IMR-90 (cell line): ENCODE measurements at regions not wholly inside any gene's neighbourhood (a gene's known extent, or its start where the extent isn't known, plus 50 kb on each side); places are given as distances from the start of the nearest gene placed in this dataset.

ENCODE experiments used
- ATAC-seq: fragments of 200-7000 bp; cut with Tn5 transposase; 2 replicates; pipeline ENCODE4 v1.9.1; 2020; ENCODE audit warnings: low read depth, mild to moderate bottlenecking, moderate library complexity
- BruUV-seq: library from RNA; stranded (reverse); fragments of 400-500 nt; replicated peaks from 2 replicates; lab custom pipeline; 2021; lab: Mats Ljungman, UMichigan
- CTCF ChIA-PET: fragments of 300-600 bp; formaldehyde crosslinking; extraction: SDS; loops from one replicate; lab custom pipeline; 2021; ENCODE audit warnings: antibody characterized with exemption; lab: Yijun Ruan, JAX
- POLR2A ChIA-PET: fragments of 300-600 bp; sonication (Branson Sonifier 250); formaldehyde crosslinking; loops from one replicate; lab custom pipeline; 2022; ENCODE audit warnings: antibody characterized with exemption; ENCODE audit not compliant: unreplicated experiment; lab: Charles Lee
- DNase-seq: peaks from one replicate; pipeline ENCODE4 v3.0.0; 2013
- H2AFZ ChIP-seq: replicated peaks from 2 replicates; pipeline ENCODE3; 2013; ENCODE audit warnings: low read length, mild to moderate bottlenecking; ENCODE audit not compliant: poor library complexity
- H2AK5ac ChIP-seq: 2 replicates; pipeline ENCODE4 v1.6.1; 2013; ENCODE audit warnings: low read depth, low read length, inconsistent platforms
- H2AK9ac ChIP-seq: replicated peaks from 2 replicates; pipeline ENCODE3; 2013; ENCODE audit warnings: mild to moderate bottlenecking, low read depth, low read length, moderate library complexity; ENCODE audit not compliant: poor library complexity
- H2BK120ac ChIP-seq: 2 replicates; pipeline ENCODE4 v1.6.1; 2013; ENCODE audit warnings: low read depth, low read length, inconsistent platforms
- H2BK15ac ChIP-seq: 3 replicates; pipeline ENCODE4 v1.6.1; 2013; ENCODE audit warnings: low read depth, low read length, inconsistent platforms
- H2BK20ac ChIP-seq: 2 replicates; pipeline ENCODE4 v1.6.1; 2013; ENCODE audit warnings: low read depth, mild to moderate bottlenecking, inconsistent platforms, low read length, moderate library complexity
- H2BK5ac ChIP-seq: 2 replicates; pipeline ENCODE4 v1.6.1; 2013; ENCODE audit warnings: mild to moderate bottlenecking, low read depth, low read length, inconsistent platforms; ENCODE audit not compliant: poor library complexity, severe bottlenecking
- H3K14ac ChIP-seq: replicated peaks from 2 replicates; pipeline ENCODE4 v1.6.1; 2013; ENCODE audit warnings: low read depth, low read length, inconsistent platforms
- H3K18ac ChIP-seq: 2 replicates; pipeline ENCODE4 v1.6.1; 2013; ENCODE audit warnings: low read depth, low read length, control low read depth
- H3K23ac ChIP-seq: 2 replicates; pipeline ENCODE4 v1.6.1; 2013; ENCODE audit warnings: low read depth, low read length, inconsistent platforms
- H3K27ac ChIP-seq: 2 replicates; pipeline ENCODE4 v1.5.1; 2013; ENCODE audit warnings: mild to moderate bottlenecking, control low read depth, low read length; ENCODE audit not compliant: insufficient read depth
- H3K27me3 ChIP-seq: 2 replicates; pipeline ENCODE4 v1.6.1; 2013; ENCODE audit warnings: low read length; ENCODE audit not compliant: control insufficient read depth, insufficient read depth
- H3K36me3 ChIP-seq: 2 replicates; pipeline ENCODE4 v1.6.1; 2013; ENCODE audit warnings: low read length, mixed read lengths; ENCODE audit not compliant: control insufficient read depth, insufficient read depth
- H3K4ac ChIP-seq: 2 replicates; pipeline ENCODE4 v1.6.1; 2013; ENCODE audit warnings: low read depth, low read length, inconsistent platforms
- H3K4me1 ChIP-seq: 2 replicates; pipeline ENCODE4 v1.6.1; 2013; ENCODE audit warnings: low read length, mixed read lengths; ENCODE audit not compliant: control insufficient read depth, insufficient read depth
- H3K4me2 ChIP-seq: 2 replicates; pipeline ENCODE4 v1.6.1; 2013; ENCODE audit warnings: low read depth, mild to moderate bottlenecking, control low read depth, low read length, moderate library complexity
- H3K4me3 ChIP-seq: 2 replicates; pipeline ENCODE4 v1.5.1; 2013; ENCODE audit warnings: low read depth, mild to moderate bottlenecking, control low read depth, low read length, moderate library complexity; ENCODE audit not compliant: insufficient read depth
- H3K56ac ChIP-seq: 2 replicates; pipeline ENCODE4 v1.6.1; 2013; ENCODE audit warnings: low read length, inconsistent platforms; ENCODE audit not compliant: insufficient read depth; ENCODE audit errors: extremely low read depth
- H3K79me1 ChIP-seq, 2 experiments: 2 replicates each; pipeline ENCODE4 v1.6.1; 2013; ENCODE audit warnings: low read length in 2 of 2, inconsistent platforms in 1 of 2, low read depth in 1 of 2
- H3K9ac ChIP-seq: 2 replicates; pipeline ENCODE4 v1.6.1; 2013; ENCODE audit warnings: low read depth, low read length, control low read depth
- H3K9me1 ChIP-seq: 2 replicates; pipeline ENCODE4 v1.6.1; 2013; ENCODE audit warnings: low read length, inconsistent platforms; ENCODE audit not compliant: insufficient read depth
- H3K9me3 ChIP-seq: 2 replicates; pipeline ENCODE4 v1.6.1; 2013; ENCODE audit warnings: low read length; ENCODE audit not compliant: control insufficient read depth, insufficient read depth
- H4K20me1 ChIP-seq: 2 replicates; pipeline ENCODE4 v1.6.1; 2013; ENCODE audit warnings: low read length, inconsistent platforms; ENCODE audit not compliant: insufficient read depth
- H4K5ac ChIP-seq: 2 replicates; pipeline ENCODE4 v1.6.1; 2013; ENCODE audit warnings: mild to moderate bottlenecking, low read depth, low read length, control low read depth
- H4K8ac ChIP-seq, 2 experiments: 2 replicates each; pipeline ENCODE4 v1.6.1; 2013; ENCODE audit warnings: low read depth in 2 of 2, low read length in 2 of 2, control low read depth in 1 of 2, inconsistent platforms in 1 of 2
- H4K91ac ChIP-seq: 2 replicates; pipeline ENCODE4 v1.6.1; 2013; ENCODE audit warnings: low read depth, low read length, inconsistent platforms; ENCODE audit not compliant: insufficient read depth
- BHLHE40 ChIP-seq: fragments of 150-350 bp; IDR thresholded peaks from 2 replicates; pipeline ENCODE4 v1.6.1; 2016; ENCODE audit warnings: mild to moderate bottlenecking, low read depth, low read length
- CEBPB ChIP-seq: IDR thresholded peaks from 2 replicates; pipeline ENCODE4 v1.6.1; 2012; ENCODE audit warnings: low read depth, low read length, improper control_type of control experiment
- CHD1 ChIP-seq: IDR thresholded peaks from 2 replicates; pipeline ENCODE4 v1.6.1; 2012; ENCODE audit warnings: low read depth, low read length, improper control_type of control experiment
- CTCF ChIP-seq: conservative IDR thresholded peaks from 2 replicates; pipeline ENCODE4 v1.5.1; 2012; ENCODE audit warnings: mild to moderate bottlenecking, low read depth, low read length, improper control_type of control experiment
- ELK1 ChIP-seq: fragments of 150-350 bp; IDR thresholded peaks from 2 replicates; pipeline ENCODE4 v1.6.1; 2016; ENCODE audit warnings: low read depth, mild to moderate bottlenecking, low read length, moderate library complexity, borderline replicate concordance
- FOS ChIP-seq: fragments of 150-350 bp; IDR thresholded peaks from 2 replicates; pipeline ENCODE4 v1.6.1; 2016; ENCODE audit warnings: low read depth, low read length
- MAFK ChIP-seq: IDR thresholded peaks from 2 replicates; pipeline ENCODE4 v1.6.1; 2012; ENCODE audit warnings: low read depth, low read length, improper control_type of control experiment
- MAZ ChIP-seq: IDR thresholded peaks from 2 replicates; pipeline ENCODE4 v1.6.1; 2012; ENCODE audit warnings: low read depth, mild to moderate bottlenecking, low read length, improper control_type of control experiment, moderate library complexity, borderline replicate concordance
- MXI1 ChIP-seq: IDR thresholded peaks from 2 replicates; pipeline ENCODE4 v1.6.1; 2012; ENCODE audit warnings: low read depth, mild to moderate bottlenecking, low read length, moderate library complexity, borderline replicate concordance
- NFE2L2 ChIP-seq: fragments of 150-350 bp; IDR thresholded peaks from 2 replicates; pipeline ENCODE4 v1.6.1; 2016; ENCODE audit warnings: low read depth, mild to moderate bottlenecking, low read length
- POLR2A ChIP-seq: IDR thresholded peaks from 2 replicates; pipeline ENCODE4 v1.6.1; 2012; ENCODE audit warnings: mild to moderate bottlenecking, low read depth, low read length
- RAD21 ChIP-seq: IDR thresholded peaks from 2 replicates; pipeline ENCODE4 v1.6.1; 2012; ENCODE audit warnings: low read length, improper control_type of control experiment
- RCOR1 ChIP-seq: IDR thresholded peaks from 2 replicates; pipeline ENCODE4 v1.6.1; 2012; ENCODE audit warnings: mild to moderate bottlenecking, low read length, improper control_type of control experiment; ENCODE audit not compliant: insufficient replicate concordance
- RFX5 ChIP-seq: IDR thresholded peaks from 2 replicates; pipeline ENCODE4 v1.8.0; 2012; ENCODE audit warnings: low read depth, mild to moderate bottlenecking, low read length, moderate library complexity
- SMC3 ChIP-seq: fragments of 150-350 bp; IDR thresholded peaks from 2 replicates; pipeline ENCODE4 v1.6.1; 2016; ENCODE audit warnings: low read depth, mild to moderate bottlenecking, antibody characterized with exemption, low read length, moderate library complexity
- USF2 ChIP-seq: fragments of 150-350 bp; IDR thresholded peaks from 2 replicates; pipeline ENCODE4 v1.6.1; 2017; ENCODE audit warnings: mild to moderate bottlenecking, antibody characterized with exemption, low read length, low read depth
- WGBS, 2 experiments: methylation state at CpG; one replicate each; pipeline versions ENCODE4 v1.1.5 to v1.1.7; 2013; ENCODE audit warnings: missing lambda C conversion rate in 2 of 2; ENCODE audit not compliant: insufficient read length in 1 of 2; ENCODE audit errors: extremely low coverage in 2 of 2; 5-methylcytosine and 5-hydroxymethylcytosine counted together
- dilution Hi-C: fragments of 300-500 bp; cut with HindIII; formaldehyde crosslinking; loops from one replicate; pipeline ENCODE4 v1.14.3; 2018; ENCODE audit warnings: low sequenced_read_pairs; ENCODE audit not compliant: unreplicated experiment
- in situ Hi-C: fragments of 300-500 bp; cut with MboI; formaldehyde crosslinking; loops from 3 replicates; pipeline ENCODE4 v1.14.3; 2019; ENCODE audit warnings: low sequenced_read_pairs, inconsistent platforms, mixed read lengths
- intact Hi-C: fragments of 100-400 bp; cut with micrococcal nuclease; formaldehyde crosslinking; loops from 2 replicates; pipeline ENCODE4 v1.10.0; 2022

GRCh38 chr2:175806125-175806490 lies 196.0 kb downstream of the LNPK start:
- no peak overlapping the region for H2BK20ac ChIP-seq
- dilution Hi-C loops = no loop called here
- CTCF ChIA-PET = no interaction called here

More at GRCh38 chr2:175806125-175806490, 196.0 kb downstream of the LNPK start:
- no TSS peak for BruUV-seq
- H3K9ac ChIP-seq = no peak overlapping the region
- DNase-seq (no peak), ATAC-seq (no peak)
- H4K20me1 ChIP-seq = no peaks in the 10 kb centered on the region
- no peaks in the 10 kb centered on the region for H3K9me1 ChIP-seq
- no peak overlapping the region for H3K27ac ChIP-seq
- no peak overlapping the region for H3K23ac ChIP-seq
- POLR2A ChIA-PET = no interaction called here
- H4K8ac ChIP-seq = no peak overlapping the region
- no peak overlapping the region for H3K4me2 ChIP-seq
- H3K36me3 ChIP-seq = no peaks in the 10 kb centered on the region
- H3K79me1 ChIP-seq = no peaks in the 10 kb centered on the region
- H3K27me3 ChIP-seq = peaks cover 1% of the 10 kb centered on the region; the same call in 1 of the 2 replicates
- no peak overlapping the region for H3K14ac ChIP-seq
- H3K4me1 ChIP-seq = no peaks in the 10 kb centered on the region
- no peaks in the 10 kb centered on the region for H3K9me3 ChIP-seq
- no peak overlapping the region for H4K5ac ChIP-seq
- no peak overlapping the region for H3K4me3 ChIP-seq
- no peak overlapping the region for H4K91ac ChIP-seq
- no peak overlapping the region for H3K4ac ChIP-seq
- no peak overlapping the region for H2BK5ac ChIP-seq
- no peak overlapping the region for H2AK5ac ChIP-seq
- in situ Hi-C loops (no loop called here), intact Hi-C loops (no loop called here)
- no peak overlapping the region for H2AFZ ChIP-seq
- H2BK120ac ChIP-seq = no peak overlapping the region
- no peak overlapping the region for H3K56ac ChIP-seq
- no peak overlapping the region for H2BK15ac ChIP-seq
- H3K18ac ChIP-seq = no peak overlapping the region
- TF ChIP-seq RCOR1 = no peak
- TF ChIP-seq MAZ = no peak
- no peak for TF ChIP-seq CTCF
- TF ChIP-seq RAD21 = no peak
- no peak for TF ChIP-seq MAFK
- TF ChIP-seq ELK1 = no peak
- TF ChIP-seq SMC3 = no peak
- TF ChIP-seq CHD1 = no peak
- no peak for TF ChIP-seq NFE2L2
- no peak for TF ChIP-seq BHLHE40
- no peak for TF ChIP-seq USF2
- no peak for TF ChIP-seq POLR2A
- TF ChIP-seq FOS = no peak
- TF ChIP-seq CEBPB = no peak
- no peak for TF ChIP-seq RFX5
- TF ChIP-seq MXI1 = no peak
- WGBS, 2 experiments = no CpG with 5 or more reads among the region's 5 CpGs
- no peak overlapping the region for H2AK9ac ChIP-seq
